ENCODE measurements at regions not wholly inside any gene's neighbourhood (a gene's known extent, or its start where the extent isn't known, plus 50 kb on each side); places are given as distances from the start of the nearest gene placed in this dataset.

DNA sequence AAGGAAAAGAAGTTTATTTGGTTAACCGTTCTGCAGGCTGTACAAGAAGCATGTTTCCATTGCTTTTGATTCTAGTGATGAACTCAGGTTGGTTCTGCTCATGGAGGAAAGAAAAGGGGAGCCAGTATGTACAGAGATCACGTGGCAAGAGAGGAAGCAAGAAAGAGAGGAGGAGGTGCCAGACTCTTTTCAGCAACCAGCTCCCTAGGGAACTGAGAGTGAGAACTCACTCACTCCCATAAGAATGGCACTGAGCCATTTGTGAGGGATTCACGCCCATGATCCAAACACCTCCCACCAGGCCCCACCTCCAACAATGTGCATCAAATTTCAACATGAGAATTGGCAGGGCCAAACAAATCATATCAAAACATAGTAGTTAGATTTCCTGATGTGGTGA, 649.1 kb downstream of the EPM2A start:
- no peak for TF ChIP-seq ZFX (IDR thresholded peaks at IDR 0.05; ENCODE audit: borderline replicate concordance)
- TF ChIP-seq, protein P1, sequence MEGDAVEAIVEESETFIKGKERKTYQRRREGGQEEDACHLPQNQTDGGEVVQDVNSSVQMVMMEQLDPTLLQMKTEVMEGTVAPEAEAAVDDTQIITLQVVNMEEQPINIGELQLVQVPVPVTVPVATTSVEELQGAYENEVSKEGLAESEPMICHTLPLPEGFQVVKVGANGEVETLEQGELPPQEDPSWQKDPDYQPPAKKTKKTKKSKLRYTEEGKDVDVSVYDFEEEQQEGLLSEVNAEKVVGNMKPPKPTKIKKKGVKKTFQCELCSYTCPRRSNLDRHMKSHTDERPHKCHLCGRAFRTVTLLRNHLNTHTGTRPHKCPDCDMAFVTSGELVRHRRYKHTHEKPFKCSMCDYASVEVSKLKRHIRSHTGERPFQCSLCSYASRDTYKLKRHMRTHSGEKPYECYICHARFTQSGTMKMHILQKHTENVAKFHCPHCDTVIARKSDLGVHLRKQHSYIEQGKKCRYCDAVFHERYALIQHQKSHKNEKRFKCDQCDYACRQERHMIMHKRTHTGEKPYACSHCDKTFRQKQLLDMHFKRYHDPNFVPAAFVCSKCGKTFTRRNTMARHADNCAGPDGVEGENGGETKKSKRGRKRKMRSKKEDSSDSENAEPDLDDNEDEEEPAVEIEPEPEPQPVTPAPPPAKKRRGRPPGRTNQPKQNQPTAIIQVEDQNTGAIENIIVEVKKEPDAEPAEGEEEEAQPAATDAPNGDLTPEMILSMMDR (IDR thresholded peaks at IDR 0.05): no peak

Measured in 22Rv1 (cell line).